IMR-90 (cell line): ENCODE measurements at regions not wholly inside any gene's neighbourhood (a gene's known extent, or its start where the extent isn't known, plus 50 kb on each side); places are given as distances from the start of the nearest gene placed in this dataset.

Source experiments
- ATAC-seq: fragments of 200-7000 bp; cut with Tn5 transposase; 2 replicates; pipeline ENCODE4 v1.9.1; 2020; ENCODE audit warnings: low read depth, mild to moderate bottlenecking, moderate library complexity
- BruUV-seq: library from RNA; stranded (reverse); fragments of 400-500 nt; replicated peaks from 2 replicates; lab custom pipeline; 2021; lab: Mats Ljungman, UMichigan
- CTCF ChIA-PET: fragments of 300-600 bp; formaldehyde crosslinking; extraction: SDS; loops from one replicate; lab custom pipeline; 2021; ENCODE audit warnings: antibody characterized with exemption; lab: Yijun Ruan, JAX
- POLR2A ChIA-PET: fragments of 300-600 bp; sonication (Branson Sonifier 250); formaldehyde crosslinking; loops from one replicate; lab custom pipeline; 2022; ENCODE audit warnings: antibody characterized with exemption; ENCODE audit not compliant: unreplicated experiment; lab: Charles Lee
- DNase-seq: peaks from one replicate; pipeline ENCODE4 v3.0.0; 2013
- H2AFZ ChIP-seq: replicated peaks from 2 replicates; pipeline ENCODE3; 2013; ENCODE audit warnings: low read length, mild to moderate bottlenecking; ENCODE audit not compliant: poor library complexity
- H2AK5ac ChIP-seq: 2 replicates; pipeline ENCODE4 v1.6.1; 2013; ENCODE audit warnings: low read depth, low read length, inconsistent platforms
- H2AK9ac ChIP-seq: replicated peaks from 2 replicates; pipeline ENCODE3; 2013; ENCODE audit warnings: mild to moderate bottlenecking, low read depth, low read length, moderate library complexity; ENCODE audit not compliant: poor library complexity
- H2BK120ac ChIP-seq: 2 replicates; pipeline ENCODE4 v1.6.1; 2013; ENCODE audit warnings: low read depth, low read length, inconsistent platforms
- H2BK15ac ChIP-seq: 3 replicates; pipeline ENCODE4 v1.6.1; 2013; ENCODE audit warnings: low read depth, low read length, inconsistent platforms
- H2BK20ac ChIP-seq: 2 replicates; pipeline ENCODE4 v1.6.1; 2013; ENCODE audit warnings: low read depth, mild to moderate bottlenecking, inconsistent platforms, low read length, moderate library complexity
- H2BK5ac ChIP-seq: 2 replicates; pipeline ENCODE4 v1.6.1; 2013; ENCODE audit warnings: mild to moderate bottlenecking, low read depth, low read length, inconsistent platforms; ENCODE audit not compliant: poor library complexity, severe bottlenecking
- H3K14ac ChIP-seq: replicated peaks from 2 replicates; pipeline ENCODE4 v1.6.1; 2013; ENCODE audit warnings: low read depth, low read length, inconsistent platforms
- H3K18ac ChIP-seq: 2 replicates; pipeline ENCODE4 v1.6.1; 2013; ENCODE audit warnings: low read depth, low read length, control low read depth
- H3K23ac ChIP-seq: 2 replicates; pipeline ENCODE4 v1.6.1; 2013; ENCODE audit warnings: low read depth, low read length, inconsistent platforms
- H3K27ac ChIP-seq: 2 replicates; pipeline ENCODE4 v1.5.1; 2013; ENCODE audit warnings: mild to moderate bottlenecking, control low read depth, low read length; ENCODE audit not compliant: insufficient read depth
- H3K27me3 ChIP-seq: 2 replicates; pipeline ENCODE4 v1.6.1; 2013; ENCODE audit warnings: low read length; ENCODE audit not compliant: control insufficient read depth, insufficient read depth
- H3K36me3 ChIP-seq: 2 replicates; pipeline ENCODE4 v1.6.1; 2013; ENCODE audit warnings: low read length, mixed read lengths; ENCODE audit not compliant: control insufficient read depth, insufficient read depth
- H3K4ac ChIP-seq: 2 replicates; pipeline ENCODE4 v1.6.1; 2013; ENCODE audit warnings: low read depth, low read length, inconsistent platforms
- H3K4me1 ChIP-seq: 2 replicates; pipeline ENCODE4 v1.6.1; 2013; ENCODE audit warnings: low read length, mixed read lengths; ENCODE audit not compliant: control insufficient read depth, insufficient read depth
- H3K4me2 ChIP-seq: 2 replicates; pipeline ENCODE4 v1.6.1; 2013; ENCODE audit warnings: low read depth, mild to moderate bottlenecking, control low read depth, low read length, moderate library complexity
- H3K4me3 ChIP-seq: 2 replicates; pipeline ENCODE4 v1.5.1; 2013; ENCODE audit warnings: low read depth, mild to moderate bottlenecking, control low read depth, low read length, moderate library complexity; ENCODE audit not compliant: insufficient read depth
- H3K56ac ChIP-seq: 2 replicates; pipeline ENCODE4 v1.6.1; 2013; ENCODE audit warnings: low read length, inconsistent platforms; ENCODE audit not compliant: insufficient read depth; ENCODE audit errors: extremely low read depth
- H3K79me1 ChIP-seq, 2 experiments: 2 replicates each; pipeline ENCODE4 v1.6.1; 2013; ENCODE audit warnings: low read length in 2 of 2, inconsistent platforms in 1 of 2, low read depth in 1 of 2
- H3K9ac ChIP-seq: 2 replicates; pipeline ENCODE4 v1.6.1; 2013; ENCODE audit warnings: low read depth, low read length, control low read depth
- H3K9me1 ChIP-seq: 2 replicates; pipeline ENCODE4 v1.6.1; 2013; ENCODE audit warnings: low read length, inconsistent platforms; ENCODE audit not compliant: insufficient read depth
- H3K9me3 ChIP-seq: 2 replicates; pipeline ENCODE4 v1.6.1; 2013; ENCODE audit warnings: low read length; ENCODE audit not compliant: control insufficient read depth, insufficient read depth
- H4K20me1 ChIP-seq: 2 replicates; pipeline ENCODE4 v1.6.1; 2013; ENCODE audit warnings: low read length, inconsistent platforms; ENCODE audit not compliant: insufficient read depth
- H4K5ac ChIP-seq: 2 replicates; pipeline ENCODE4 v1.6.1; 2013; ENCODE audit warnings: mild to moderate bottlenecking, low read depth, low read length, control low read depth
- H4K8ac ChIP-seq, 2 experiments: 2 replicates each; pipeline ENCODE4 v1.6.1; 2013; ENCODE audit warnings: low read depth in 2 of 2, low read length in 2 of 2, control low read depth in 1 of 2, inconsistent platforms in 1 of 2
- H4K91ac ChIP-seq: 2 replicates; pipeline ENCODE4 v1.6.1; 2013; ENCODE audit warnings: low read depth, low read length, inconsistent platforms; ENCODE audit not compliant: insufficient read depth
- CEBPB ChIP-seq: IDR thresholded peaks from 2 replicates; pipeline ENCODE4 v1.6.1; 2012; ENCODE audit warnings: low read depth, low read length, improper control_type of control experiment
- CTCF ChIP-seq: conservative IDR thresholded peaks from 2 replicates; pipeline ENCODE4 v1.5.1; 2012; ENCODE audit warnings: mild to moderate bottlenecking, low read depth, low read length, improper control_type of control experiment
- FOS ChIP-seq: fragments of 150-350 bp; IDR thresholded peaks from 2 replicates; pipeline ENCODE4 v1.6.1; 2016; ENCODE audit warnings: low read depth, low read length
- MAFK ChIP-seq: IDR thresholded peaks from 2 replicates; pipeline ENCODE4 v1.6.1; 2012; ENCODE audit warnings: low read depth, low read length, improper control_type of control experiment
- RAD21 ChIP-seq: IDR thresholded peaks from 2 replicates; pipeline ENCODE4 v1.6.1; 2012; ENCODE audit warnings: low read length, improper control_type of control experiment
- SMC3 ChIP-seq: fragments of 150-350 bp; IDR thresholded peaks from 2 replicates; pipeline ENCODE4 v1.6.1; 2016; ENCODE audit warnings: low read depth, mild to moderate bottlenecking, antibody characterized with exemption, low read length, moderate library complexity
- WGBS, 2 experiments: methylation state at CpG; one replicate each; pipeline versions ENCODE4 v1.1.5 to v1.1.7; 2013; ENCODE audit warnings: missing lambda C conversion rate in 2 of 2; ENCODE audit not compliant: insufficient read length in 1 of 2; ENCODE audit errors: extremely low coverage in 2 of 2; 5-methylcytosine and 5-hydroxymethylcytosine counted together
- dilution Hi-C: fragments of 300-500 bp; cut with HindIII; formaldehyde crosslinking; loops from one replicate; pipeline ENCODE4 v1.14.3; 2018; ENCODE audit warnings: low sequenced_read_pairs; ENCODE audit not compliant: unreplicated experiment
- in situ Hi-C: fragments of 300-500 bp; cut with MboI; formaldehyde crosslinking; loops from 3 replicates; pipeline ENCODE4 v1.14.3; 2019; ENCODE audit warnings: low sequenced_read_pairs, inconsistent platforms, mixed read lengths
- intact Hi-C: fragments of 100-400 bp; cut with micrococcal nuclease; formaldehyde crosslinking; loops from 2 replicates; pipeline ENCODE4 v1.10.0; 2022

DNA sequence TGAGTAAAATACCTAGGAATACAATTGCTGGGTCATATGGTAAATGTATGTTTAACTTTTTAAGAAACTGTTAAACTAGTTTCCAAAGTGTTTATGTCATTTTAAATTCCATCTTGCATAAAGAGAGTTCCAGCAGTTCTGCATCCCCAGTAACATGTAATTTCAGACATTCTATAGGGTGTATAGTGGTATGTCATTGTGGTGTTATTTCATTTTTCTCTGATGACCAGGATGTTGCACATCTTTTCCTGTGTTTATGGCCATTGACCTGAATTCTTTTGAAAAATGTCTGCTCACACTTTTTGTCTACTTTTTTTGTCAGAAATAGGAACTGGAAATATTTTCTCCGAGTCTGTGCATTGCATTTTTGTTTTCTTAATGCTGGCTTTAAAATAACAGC lies 128.9 kb downstream of the TMEM200A start:
- H4K5ac ChIP-seq, result no peak overlapping the region
- no peak overlapping the region for H2BK120ac ChIP-seq
- dilution Hi-C loops (no loop called here), intact Hi-C loops (no loop called here), in situ Hi-C loops (no loop called here)
- ATAC-seq, result peak; percentile 68
- BruUV-seq, result no TSS peak
- no peak overlapping the region for H3K18ac ChIP-seq
- CTCF ChIA-PET, result interaction anchor here (0.9 kb wide), 1 partner anchor 10 kb away, joined by 3 read pairs; no protein-coding TSS in a partner anchor
- H2BK5ac ChIP-seq, result peak overlapping the region; percentile 66
- H4K8ac ChIP-seq, result no peak overlapping the region
- no peak overlapping the region for H3K14ac ChIP-seq
- H3K27me3 ChIP-seq, result no peaks in the 10 kb centered on the region
- H2AFZ ChIP-seq, result no peak overlapping the region
- no peak overlapping the region for H3K23ac ChIP-seq
- no peaks in the 10 kb centered on the region for H3K4me1 ChIP-seq
- no peak overlapping the region for H3K9ac ChIP-seq
- no peaks in the 10 kb centered on the region; the same call in 1 of the 2 replicates for H3K9me3 ChIP-seq
- H3K9me1 ChIP-seq, result no peaks in the 10 kb centered on the region
- no peak overlapping the region for H3K4me3 ChIP-seq
- no peak overlapping the region for H2BK20ac ChIP-seq
- H2BK15ac ChIP-seq, result no peak overlapping the region
- DNase-seq, result peak; percentile 67
- H4K20me1 ChIP-seq, result no peaks in the 10 kb centered on the region
- no peak overlapping the region for H3K4me2 ChIP-seq
- H4K91ac ChIP-seq, result no peak overlapping the region
- H3K36me3 ChIP-seq, result no peaks in the 10 kb centered on the region
- TF ChIP-seq SMC3 (no peak), CEBPB (peak; percentile 64; the same call in 1 of the 2 replicates), FOS (peak; percentile 27; the same call in 1 of the 2 replicates), RAD21 (no peak), CTCF (no peak), MAFK (no peak)
- no CpG with 5 or more reads among the region's 1 CpG for WGBS, 2 experiments
- H3K27ac ChIP-seq, result no peak overlapping the region
- H3K79me1 ChIP-seq, result no peaks in the 10 kb centered on the region
- H3K4ac ChIP-seq, result no peak overlapping the region
- POLR2A ChIA-PET, result no interaction called here
- no peak overlapping the region for H2AK5ac ChIP-seq
- no peak overlapping the region for H3K56ac ChIP-seq
- H2AK9ac ChIP-seq, result no peak overlapping the region
